NCI-H748 (cell line): ENCODE measurements at regions not wholly inside any gene's neighbourhood (a gene's known extent, or its start where the extent isn't known, plus 50 kb on each side); places are given as distances from the start of the nearest gene placed in this dataset.
"Not testable (repeated sequence)": the region's sequence is repeated elsewhere in the genome, so short reads cannot be mapped to it uniquely, and the experiment has no call there.

Experiments used
- DNase-seq: peaks from one replicate; lab custom pipeline; 2025; ENCODE audit not compliant: unreplicated experiment; lab: John Stamatoyannopoulos, UW

DNA sequence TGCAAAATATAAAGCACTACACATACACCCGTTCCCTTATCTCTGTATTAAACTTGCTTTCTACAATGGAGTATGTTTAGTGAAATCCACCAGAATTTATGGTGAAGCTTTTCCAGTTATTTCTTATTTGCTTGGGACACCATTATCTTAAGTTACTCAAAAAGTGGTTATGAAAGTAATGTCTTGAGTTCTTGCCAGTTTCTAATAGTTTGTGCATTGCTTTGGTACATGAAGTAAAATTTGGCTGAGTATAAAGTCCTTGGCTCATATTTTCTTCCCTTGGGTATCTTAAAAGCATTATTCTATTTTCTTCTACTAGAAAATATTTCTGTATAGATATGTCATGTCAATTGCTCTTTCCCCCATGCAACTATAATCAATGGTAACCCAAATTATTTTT, 85.2 kb downstream of the POLR1F start:
- DNase-seq = no peak

DNA sequence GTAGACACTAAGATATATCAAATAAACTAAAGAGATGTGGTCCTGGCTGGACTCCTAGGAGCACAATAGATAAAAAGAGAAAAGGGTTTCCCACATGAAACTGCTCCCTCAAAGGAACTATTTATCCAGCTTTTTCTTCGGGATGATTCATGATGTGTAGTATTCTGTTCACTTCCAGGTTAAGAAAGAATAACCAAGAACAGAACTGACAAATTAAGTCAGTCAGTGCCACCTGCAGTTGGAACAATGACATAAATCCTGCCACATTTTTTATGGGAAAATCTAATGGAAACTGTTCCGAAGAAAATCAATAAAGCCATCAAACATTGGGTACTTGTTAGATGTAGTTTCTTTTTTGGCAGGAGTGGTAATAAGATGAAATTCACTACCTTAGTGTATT, 87.1 kb downstream of the POLR1F start:
- DNase-seq = no peak

DNA sequence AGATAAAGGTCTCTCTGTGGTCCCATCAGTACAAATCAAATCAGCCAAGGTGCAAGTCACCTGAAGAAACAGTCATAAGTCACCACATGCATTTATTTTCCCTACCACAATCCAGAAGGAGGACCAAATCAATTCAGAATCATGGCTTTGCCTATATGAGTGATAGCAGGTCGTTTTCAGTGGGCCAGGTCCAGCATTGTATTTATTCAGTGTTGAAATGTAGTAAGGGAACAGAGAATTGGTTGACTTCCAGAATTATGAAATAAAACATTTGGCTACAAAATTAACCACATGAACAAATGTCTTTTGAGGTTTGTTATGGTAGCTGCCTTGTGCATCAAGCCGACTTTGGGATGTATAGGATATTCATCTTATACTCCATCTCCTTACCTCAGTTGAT, 88.4 kb downstream of the POLR1F start:
- DNase-seq = no peak

DNA sequence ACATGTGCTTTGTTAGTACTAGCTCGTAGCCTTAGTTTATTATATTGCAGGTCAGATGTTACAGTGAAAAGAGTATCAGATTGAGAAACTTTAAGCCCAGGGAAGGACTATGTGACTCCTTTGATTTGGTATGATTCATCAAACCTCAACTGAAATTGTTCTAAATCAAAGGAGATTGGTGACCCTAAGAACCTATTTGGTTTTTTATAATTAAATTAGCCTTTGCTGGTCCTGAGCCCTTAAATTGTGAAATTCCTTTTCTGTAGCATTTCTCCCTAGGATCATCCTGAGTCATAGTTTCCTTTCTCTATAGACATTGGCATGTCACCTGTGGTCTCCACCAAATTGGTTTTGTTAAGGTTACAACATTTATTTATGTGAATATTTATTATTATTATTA, 89.7 kb downstream of the POLR1F start:
- no peak for DNase-seq

DNA sequence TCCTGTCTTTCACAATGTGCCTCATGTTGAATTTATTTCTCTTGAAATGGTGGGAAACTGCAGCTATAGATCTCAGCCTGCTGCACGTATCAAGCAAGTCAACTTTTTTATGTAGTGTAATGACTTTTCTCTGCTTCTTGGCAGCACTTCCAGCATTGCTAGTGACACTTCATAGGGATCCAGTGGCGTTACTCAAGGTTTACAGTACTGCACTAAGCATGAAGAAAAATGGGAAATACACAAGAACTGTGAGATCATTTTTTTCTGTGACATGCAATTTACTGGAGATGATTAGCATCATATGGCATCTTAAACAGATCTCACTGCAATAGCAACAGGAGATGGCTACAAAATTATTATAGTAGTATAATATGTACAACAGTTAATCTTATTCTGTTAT, 90.9 kb downstream of the POLR1F start:
- DNase-seq = no peak

DNA sequence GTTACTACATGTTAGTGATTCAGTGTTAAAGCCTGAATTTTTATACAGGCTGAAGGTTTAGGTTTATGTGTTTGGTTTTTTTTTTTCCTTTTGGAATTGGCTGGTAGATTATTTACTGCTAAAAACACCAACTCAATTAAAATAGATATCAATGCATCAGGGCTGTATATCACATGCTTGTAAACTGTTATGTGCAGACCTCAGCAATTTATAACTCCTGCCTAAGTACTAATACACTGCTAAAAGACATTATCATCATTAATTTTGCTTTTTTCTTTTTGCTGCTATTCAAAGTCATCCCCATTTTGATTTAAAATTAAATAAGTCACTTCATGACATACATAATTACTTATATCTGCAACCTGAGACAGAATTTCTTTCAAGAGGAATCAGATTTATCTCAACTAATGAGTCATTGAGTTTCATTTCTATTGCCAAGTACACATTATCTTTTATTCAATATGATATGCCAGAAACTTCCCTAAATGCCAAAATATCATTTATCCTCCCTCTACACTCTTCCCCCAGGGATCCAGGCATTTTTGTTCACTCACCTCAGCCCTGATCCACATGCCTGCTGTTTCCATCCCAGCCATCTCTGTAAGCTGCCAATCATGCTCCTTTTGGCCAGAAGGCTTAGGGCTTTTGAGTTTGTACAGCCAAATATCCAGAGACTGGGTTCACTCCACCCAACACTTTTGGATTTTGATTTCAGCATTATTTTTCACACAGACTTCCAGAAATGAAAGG, 98.5 kb downstream of the POLR1F start:
- DNase-seq = no peak

DNA sequence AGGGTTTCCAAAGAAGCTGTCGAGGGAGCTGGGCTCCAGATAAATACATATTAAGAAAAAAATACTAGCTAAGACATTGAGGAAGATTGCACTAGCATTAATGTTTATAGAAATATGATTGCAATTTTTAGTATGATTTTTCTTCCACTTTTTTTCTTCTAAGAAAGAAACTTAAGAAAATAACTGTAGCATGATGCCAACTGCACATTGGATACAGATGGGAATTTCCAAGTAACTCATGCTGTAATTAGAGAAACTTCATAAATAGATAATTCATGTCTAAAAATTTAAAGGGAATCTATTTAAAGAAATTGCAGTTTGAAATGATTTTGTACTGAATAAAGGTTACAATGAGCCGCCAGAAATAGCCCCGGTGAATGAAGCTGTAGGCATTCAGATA, 119.4 kb downstream of the POLR1F start:
- no peak for DNase-seq

DNA sequence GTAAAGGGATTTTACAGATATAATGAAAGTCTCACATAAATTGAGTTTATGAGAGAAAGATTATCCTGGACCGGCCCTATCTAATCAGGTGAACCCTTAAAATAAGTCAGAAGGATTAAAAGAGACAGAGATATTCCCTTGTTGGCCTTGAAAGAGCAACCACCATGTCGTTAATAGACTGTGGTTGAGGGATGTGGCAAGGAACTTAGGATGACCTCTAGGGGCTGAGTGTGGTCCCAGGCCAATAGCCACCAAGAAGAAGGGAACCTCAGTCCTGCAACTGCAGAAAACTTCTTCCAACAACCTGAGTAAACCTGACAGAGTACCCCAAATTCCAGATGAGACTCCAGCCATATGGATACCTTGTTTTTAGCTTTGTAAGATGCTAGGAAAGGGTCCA, 121.5 kb downstream of the POLR1F start:
- no peak for DNase-seq

DNA sequence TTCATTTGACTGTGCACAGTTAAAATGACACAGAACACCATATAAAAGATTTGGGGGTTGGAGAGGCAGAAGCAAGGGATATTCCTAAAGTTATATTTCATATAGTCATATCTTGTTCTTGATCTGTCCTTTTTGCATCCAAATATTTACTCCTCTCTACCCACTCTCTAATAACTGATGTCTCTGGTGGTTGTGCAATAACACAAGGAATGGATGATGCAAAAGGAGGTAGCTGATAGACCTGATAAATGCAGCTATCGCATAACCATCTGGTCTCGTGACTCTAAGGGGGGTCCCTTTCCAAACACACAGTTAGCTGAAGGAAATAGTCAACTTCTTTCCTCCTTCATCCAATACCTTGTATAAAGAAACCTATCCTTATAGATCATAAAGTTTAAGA, 123.1 kb downstream of the POLR1F start:
- DNase-seq = no peak

DNA sequence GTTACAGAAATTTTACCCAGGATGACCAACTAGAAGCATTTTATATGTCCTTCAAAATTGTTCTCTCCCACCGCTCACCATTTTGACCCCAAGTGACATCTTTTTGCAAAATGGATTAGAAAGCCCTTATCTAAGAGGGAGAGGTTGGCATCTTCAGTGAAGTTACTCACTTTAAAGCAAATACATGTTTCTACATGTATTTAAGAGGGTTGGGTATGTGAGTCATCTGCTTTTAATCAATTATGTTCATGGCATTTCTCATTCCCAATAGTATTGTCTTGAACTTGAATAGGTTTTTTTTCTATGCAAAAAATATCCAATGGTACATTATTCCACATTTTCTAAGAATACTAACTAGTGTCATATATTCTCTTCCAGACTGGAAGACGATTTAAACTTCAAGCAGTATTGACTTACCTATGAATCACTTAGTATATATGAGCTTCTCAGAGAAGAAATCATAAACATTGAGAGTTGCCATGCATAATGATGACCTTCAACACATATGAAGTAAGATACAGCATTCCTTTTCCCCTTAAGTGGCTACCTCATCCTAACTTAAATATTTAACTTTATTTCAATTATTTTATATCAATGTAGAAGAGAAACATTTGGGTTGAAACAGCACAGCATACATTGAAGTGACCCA, 132.8 kb downstream of the POLR1F start:
- no peak for DNase-seq

DNA sequence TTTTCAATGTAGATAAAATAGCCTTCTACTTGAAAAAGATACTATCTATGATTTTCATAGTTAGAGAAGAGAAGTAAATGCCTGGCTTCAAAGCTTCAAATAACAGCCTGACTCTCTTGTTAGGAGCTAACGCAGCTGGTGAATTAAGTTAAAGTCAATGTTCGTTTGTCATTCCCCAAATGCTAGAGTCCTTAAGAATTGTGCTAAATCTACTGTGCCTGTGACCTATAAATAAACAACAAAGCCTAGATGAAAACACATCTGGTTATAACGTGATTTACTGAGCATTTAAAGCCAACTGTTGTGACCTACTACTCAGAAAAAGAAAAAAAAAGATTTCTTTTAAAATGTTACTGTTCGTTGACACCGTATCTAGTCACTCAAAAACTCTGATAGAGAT, 134.7 kb downstream of the POLR1F start:
- DNase-seq = no peak

DNA sequence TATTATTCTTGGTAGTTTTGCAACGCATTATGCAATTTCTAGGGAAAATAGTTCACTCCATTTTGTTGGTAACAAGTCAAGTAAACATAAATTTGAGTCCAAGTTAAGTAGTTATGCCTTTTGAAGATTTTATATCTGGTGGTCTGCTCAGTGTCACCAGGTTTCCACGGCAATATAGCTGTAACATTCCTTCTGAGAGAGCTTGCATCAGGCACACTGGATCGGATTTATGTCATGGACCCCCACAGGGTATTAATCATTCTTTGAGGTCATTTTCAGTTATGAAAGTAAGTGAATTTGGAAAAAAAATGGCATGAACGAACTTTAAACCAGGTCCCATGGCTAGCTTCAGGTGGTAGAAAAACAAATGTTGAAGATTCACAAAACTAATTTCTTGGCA, 136.3 kb downstream of the POLR1F start:
- DNase-seq = no peak

DNA sequence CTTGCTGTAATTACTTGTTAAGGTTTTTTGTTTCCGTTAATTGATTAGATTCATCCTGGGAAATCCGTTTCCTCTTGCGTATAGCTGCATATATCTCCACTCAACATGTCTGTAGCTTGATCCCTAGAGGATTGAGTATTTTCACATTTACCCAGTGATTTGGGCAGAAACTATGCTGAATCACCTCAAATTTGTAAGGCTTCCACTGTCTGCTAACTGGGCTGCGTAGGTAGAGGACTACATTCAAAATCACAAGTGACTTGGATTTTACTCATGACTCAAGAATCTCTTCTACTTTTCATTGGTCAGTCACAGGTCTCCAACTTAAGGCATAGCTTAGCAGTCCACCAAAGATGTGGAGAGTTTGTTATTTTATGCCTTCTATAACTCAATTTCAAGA, 141.8 kb downstream of the POLR1F start:
- no peak for DNase-seq

DNA sequence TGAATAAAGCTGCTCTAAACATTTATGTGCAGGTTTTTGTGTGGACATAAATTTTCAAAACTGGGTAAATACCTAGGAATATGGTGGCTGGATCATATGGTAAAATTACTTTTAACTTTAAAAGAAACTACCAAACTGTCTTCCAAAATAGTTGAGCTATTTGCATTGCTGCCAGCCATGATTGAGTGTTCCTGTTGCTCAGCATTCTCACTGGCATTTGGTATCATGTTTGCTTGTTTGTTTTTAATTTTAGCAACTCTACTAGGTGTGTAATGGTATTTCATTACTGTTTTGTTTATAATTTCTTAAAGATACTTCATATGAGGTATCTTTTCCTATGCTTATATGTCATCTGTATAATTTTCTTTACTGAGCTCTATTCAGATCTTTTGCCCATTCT, 143.2 kb downstream of the POLR1F start:
- DNase-seq = no peak

DNA sequence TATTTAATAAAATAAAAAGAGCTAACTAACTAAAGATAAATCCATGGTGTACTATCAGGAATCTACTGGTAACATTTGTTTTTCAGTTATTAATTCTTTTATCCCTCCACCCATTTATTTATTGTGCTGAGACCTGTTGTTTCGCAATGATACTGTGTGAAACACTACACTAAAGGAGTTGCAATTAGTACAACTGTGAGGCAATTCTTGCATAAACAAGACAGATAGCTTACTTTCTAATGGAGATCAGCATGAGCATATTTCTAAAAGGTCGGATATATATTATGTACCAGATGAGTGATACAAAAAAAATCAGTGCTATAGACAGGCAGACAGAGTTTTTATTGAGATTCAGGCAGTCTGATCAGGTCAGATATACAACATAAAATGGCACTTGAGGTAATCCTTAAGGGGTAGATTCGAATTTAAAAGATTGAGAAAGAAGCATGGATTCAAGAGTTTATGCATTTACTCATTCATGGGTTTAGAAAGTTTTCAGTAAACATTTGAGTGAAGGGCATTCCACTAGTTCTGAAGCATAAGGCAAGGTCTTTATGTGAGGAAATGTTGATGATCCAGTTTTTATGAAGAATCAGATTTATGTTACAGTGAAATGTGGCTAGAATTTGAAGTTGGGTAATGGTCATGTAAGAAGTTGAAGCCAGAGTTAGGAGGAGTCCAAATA, 147.6 kb downstream of the POLR1F start:
- DNase-seq = no peak

DNA sequence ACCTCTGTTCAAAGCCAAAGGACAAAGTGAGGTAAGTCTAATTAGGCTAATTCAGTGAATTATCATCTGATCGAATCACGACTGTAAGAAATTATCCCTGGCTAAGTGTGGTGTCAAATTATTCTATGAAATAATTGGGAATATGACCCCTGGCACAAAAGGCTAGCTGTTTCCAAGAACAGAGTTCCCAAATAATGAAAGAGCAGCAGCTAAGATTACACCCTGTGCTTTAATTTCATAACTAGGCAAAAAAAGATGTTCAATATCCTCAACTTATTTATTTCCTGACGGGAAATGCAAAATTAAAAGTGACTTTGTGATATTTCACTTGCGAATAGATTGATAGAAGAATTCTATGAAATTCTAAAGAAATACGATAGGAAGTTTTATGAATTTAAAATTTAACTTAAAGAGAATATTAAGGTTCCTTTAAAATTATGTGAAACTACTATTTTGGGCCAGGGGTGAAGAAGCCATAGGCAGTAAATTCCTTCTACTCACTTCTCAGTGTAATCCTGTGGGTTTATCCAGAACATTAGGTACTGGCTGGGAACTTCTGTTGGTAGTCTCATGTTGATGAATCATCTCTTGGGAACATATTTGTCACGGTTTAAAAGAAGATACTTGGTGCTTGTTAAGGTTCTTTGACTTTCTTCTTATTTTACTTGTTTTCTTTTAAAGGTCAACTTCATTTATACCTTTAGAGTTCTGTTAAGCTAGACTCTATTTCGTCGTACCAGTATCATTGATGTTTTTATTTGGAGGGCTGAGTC, 148.5 kb downstream of the POLR1F start:
- no peak for DNase-seq

DNA sequence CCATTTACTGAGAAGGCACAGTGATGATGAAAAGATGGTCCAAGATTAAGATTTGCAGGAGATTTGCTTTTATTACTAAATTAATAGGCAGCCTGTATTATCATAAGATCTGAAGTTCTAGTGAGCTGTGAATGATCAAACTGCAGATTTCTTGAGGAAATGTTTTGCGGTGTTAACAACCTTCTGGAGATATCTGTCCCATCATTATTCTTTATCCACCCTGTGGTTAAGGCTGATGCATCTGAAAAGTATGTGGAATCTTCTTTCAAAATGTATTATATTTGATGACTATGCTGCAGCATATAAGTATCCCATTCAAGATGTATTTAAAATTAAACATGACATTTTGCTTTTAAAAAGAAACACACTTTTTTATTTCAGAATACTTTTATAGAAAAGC, 150.3 kb downstream of the POLR1F start:
- DNase-seq = no peak

DNA sequence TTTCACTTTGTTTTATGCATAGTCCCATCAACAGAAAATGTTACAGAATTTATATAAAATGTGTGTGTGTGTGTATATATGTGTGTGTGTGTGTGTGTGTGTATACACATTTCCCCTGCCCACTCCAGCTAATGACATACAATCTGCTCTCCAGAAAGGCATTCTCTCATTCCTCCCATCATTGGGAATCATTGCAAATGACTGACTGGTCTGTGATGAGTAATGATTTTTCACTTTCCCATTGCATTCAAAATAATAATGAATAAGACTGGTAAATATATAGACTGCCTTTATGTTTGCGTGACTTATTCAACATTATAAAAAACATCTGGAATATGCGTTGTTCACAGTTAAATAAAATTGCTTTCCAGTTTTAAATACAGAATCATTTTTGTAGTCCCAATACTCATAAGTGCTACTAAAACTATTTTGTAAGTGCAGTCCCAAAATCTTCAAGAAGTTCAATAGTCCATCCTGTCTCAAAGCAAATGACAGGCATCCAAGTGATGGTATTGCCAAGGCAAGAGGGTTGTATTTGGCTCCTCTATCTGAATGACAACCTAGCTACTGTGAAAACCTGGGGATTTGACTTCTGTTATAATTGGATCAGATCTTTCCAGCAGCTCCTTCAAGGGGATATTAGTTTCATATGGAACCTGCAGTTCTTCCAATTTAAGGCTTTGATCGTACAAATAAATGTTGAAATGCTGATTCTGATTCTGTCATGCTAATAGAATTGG, 150.9 kb downstream of the POLR1F start:
- no peak for DNase-seq

DNA sequence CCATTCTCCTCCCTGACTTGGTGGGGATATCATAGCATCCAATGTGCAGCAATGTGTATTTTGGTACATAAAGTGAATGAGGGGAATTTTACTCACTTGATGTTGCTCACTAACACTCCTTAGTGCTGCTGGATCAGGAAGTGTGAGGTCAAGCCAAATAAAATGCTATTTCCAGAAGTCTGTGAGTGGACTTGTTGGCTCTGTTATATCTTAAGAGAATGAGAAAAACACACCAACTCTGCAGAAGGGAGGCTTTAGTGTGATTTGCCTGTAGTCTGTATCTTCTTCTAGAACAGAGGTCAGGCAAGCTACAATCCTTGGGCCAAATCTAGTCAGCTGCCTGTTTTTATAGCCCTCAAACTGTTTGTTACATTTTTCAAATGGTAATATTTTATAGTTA, 154.3 kb downstream of the POLR1F start:
- no peak for DNase-seq

DNA sequence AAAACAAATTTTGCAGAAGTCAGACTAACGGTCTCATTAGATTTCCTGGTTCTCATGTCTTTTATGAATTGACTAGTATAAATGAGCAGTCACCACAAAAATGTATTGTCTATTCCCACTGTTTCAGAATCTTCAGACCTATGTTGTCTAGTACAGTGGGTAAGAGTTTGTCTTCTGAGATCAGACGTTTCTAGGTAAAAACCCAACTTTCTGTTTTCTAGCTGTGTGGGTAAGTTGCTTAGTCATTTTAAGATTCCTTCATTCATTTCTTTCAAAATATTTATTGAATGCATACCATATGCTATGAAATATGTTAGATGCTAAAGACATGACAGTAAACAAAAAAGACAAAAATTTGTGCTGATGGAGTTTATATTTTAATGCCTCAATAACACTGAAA, 156.3 kb downstream of the POLR1F start:
- no peak for DNase-seq

DNA sequence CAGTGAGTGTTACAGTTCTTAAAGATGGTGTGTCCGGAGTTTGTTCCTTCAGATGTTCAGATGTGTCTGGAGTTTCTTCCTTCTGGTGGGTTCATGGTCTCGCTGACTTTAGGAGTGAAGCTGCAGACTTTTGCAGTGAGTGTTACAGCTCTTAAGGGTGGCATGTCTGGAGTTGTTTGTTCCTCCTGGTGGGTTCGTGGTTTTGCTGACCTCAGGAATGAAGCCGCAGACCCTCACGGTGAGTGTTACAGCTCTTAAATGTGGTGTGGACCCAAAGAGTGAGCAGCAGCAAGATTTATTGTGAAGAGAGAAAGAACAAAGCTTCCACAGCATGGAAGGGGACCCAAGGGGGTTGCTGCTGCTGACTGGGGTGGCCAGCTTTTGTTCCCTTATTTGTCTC, 159.6 kb downstream of the POLR1F start:
- not testable (repeated sequence) for DNase-seq
